ENCODE measurements at regions not wholly inside any gene's neighbourhood (a gene's known extent, or its start where the extent isn't known, plus 50 kb on each side); places are given as distances from the start of the nearest gene placed in this dataset.
A peak's percentile ranks its signal among the peaks of the same experiment; 100 is the strongest.

- no peak for DNase-seq (ENCODE audit: extremely low read depth, low read depth)
- no peak for TF ChIP-seq CTCF (IDR thresholded peaks at IDR 0.05; ENCODE audit: low read depth, low read length)
These were observed 137.9 kb upstream of the NGF start for GRCh38 chr1:115475901-115476300.

DNA sequence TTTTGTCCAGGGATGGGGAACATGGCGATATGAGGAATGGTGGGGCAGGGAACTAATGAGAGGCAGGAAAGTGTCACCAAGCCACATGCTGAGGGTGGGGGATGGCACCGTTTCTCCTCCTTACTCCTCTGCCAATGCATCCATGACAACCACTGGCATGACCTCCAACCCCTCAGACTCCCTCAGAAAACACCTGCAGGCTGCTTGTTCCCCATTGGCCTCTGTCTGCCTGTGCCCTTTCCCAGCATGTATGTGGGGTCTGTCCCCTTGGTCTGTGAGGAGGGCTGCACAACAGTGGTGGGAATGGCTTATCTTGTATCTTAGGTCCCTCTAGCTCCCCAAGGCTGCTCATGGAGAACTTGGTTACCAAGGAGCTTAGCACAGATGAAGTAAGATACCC is 137.2 kb upstream of the NGF start:
- TF ChIP-seq CTCF (IDR thresholded peaks at IDR 0.05; ENCODE audit: low read depth, low read length) = no peak
- no peak for DNase-seq (ENCODE audit: extremely low read depth, low read depth)

GRCh38 chr1:115473986-115474565 is 136.0 kb upstream of the NGF start:
- no peak for TF ChIP-seq CTCF (IDR thresholded peaks at IDR 0.05; ENCODE audit: low read depth, low read length)
- no peak for DNase-seq (ENCODE audit: extremely low read depth, low read depth)

DNA sequence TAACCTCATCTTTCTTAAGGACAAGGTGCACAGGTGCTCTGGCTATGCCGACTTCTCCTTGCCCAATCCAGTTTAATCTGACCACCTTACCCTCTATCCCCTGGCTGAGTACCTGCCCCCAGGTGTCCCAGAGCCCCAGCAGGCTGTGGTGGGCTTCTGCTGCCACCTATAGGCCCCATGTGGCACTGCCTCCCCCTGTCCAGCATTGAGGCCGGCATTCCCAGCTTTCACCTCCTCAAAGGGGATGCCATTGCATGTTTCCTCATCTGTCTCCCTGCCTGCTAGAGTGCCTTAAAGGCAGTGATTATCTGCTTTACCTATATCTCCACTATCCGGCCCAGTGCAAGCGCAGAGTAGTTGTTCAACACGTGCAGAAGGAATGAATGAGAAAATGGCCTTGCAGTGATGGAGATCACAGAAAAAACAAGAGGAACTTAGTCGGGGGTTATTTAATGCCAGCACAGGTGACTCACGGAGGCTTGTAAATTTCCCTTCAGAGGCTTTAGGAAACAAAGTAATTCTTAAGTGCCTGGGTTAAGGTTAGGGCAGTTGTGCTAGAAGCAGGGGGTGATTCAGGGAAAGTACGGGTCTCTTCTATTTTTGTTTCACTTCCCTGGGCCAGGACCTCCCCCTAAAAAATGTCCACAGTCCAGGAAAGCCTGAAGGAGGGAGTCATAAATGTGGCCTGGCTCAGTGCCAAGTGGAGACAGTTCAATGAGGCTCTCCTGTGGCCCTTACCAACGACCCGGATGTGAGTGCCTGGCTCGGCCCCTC is 131.8 kb upstream of the NGF start:
- peak; percentile 100 for TF ChIP-seq CTCF (IDR thresholded peaks at IDR 0.05; ENCODE audit: low read depth, low read length)
- DNase-seq (ENCODE audit: extremely low read depth, low read depth) = no peak

- no peak for TF ChIP-seq CTCF (IDR thresholded peaks at IDR 0.05; ENCODE audit: low read depth, low read length)
- no peak for DNase-seq (ENCODE audit: extremely low read depth, low read depth)
These were observed 129.7 kb upstream of the NGF start for GRCh38 chr1:115467790-115468189.

- TF ChIP-seq CTCF (IDR thresholded peaks at IDR 0.05; ENCODE audit: low read depth, low read length) = no peak
- DNase-seq (ENCODE audit: extremely low read depth, low read depth) = no peak
These were observed 129.1 kb upstream of the NGF start for GRCh38 chr1:115467196-115467595.

DNA sequence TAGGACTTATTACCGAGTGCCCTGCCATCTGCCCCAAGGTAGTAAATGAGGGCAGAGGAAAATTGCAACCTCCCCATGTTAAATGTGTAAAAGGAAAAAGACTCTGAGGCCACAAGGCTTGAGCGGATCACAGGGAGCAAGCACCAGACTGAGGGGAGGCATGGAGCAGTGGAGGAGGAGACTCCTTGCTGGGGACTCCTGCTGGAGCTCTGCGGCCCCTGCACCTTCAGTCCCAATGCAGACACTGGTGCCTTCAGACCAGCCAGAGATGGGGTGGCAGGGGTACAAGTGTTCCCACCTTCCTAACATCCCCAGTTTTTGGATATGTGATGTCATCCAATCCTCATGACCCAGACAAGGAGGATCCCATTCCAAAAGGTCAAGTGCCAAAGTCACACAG is 128.4 kb upstream of the NGF start:
- no peak for DNase-seq (ENCODE audit: extremely low read depth, low read depth)
- TF ChIP-seq CTCF (IDR thresholded peaks at IDR 0.05; ENCODE audit: low read depth, low read length) = peak; percentile 31

Data from AG09319 (cell line).